MM.1S (cell line): ENCODE measurements at regions not wholly inside any gene's neighbourhood (a gene's known extent, or its start where the extent isn't known, plus 50 kb on each side); places are given as distances from the start of the nearest gene placed in this dataset.

ENCODE experiments used
- DNase-seq: peaks from one replicate; pipeline ENCODE4 v3.0.0-alpha.2; 2015
- H2AFZ ChIP-seq: fragments of 300-600 bp; sonication (generic); 2 replicates; pipeline ENCODE4 v1.6.0; 2016; ENCODE audit warnings: antibody characterized with exemption, low read length
- H3F3A ChIP-seq: fragments of 300-600 bp; sonication (generic); 2 replicates; pipeline ENCODE4 v1.6.1; 2016; ENCODE audit warnings: mild to moderate bottlenecking, antibody characterized with exemption, low read length, moderate library complexity, mixed read lengths; ENCODE audit not compliant: insufficient read depth
- H3K27ac ChIP-seq: fragments of 300-600 bp; sonication (generic); 2 replicates; pipeline ENCODE4 v1.5.1; 2016; ENCODE audit warnings: mild to moderate bottlenecking, low read length
- H3K27me3 ChIP-seq: fragments of 300-600 bp; sonication (generic); replicated peaks from 2 replicates; pipeline ENCODE4 v1.6.0; 2016; ENCODE audit warnings: low read length; ENCODE audit not compliant: insufficient read depth
- H3K36me3 ChIP-seq: fragments of 300-600 bp; sonication (generic); replicated peaks from 2 replicates; pipeline ENCODE4 v1.6.1; 2016; ENCODE audit warnings: mild to moderate bottlenecking, low read length, mixed read lengths; ENCODE audit not compliant: insufficient read depth
- H3K4me1 ChIP-seq: fragments of 300-600 bp; sonication (generic); 2 replicates; pipeline ENCODE4 v1.6.1; 2016; ENCODE audit warnings: low read length, mixed read lengths
- H3K4me2 ChIP-seq: fragments of 300-600 bp; sonication (generic); 2 replicates; pipeline ENCODE4 v1.6.0; 2016; ENCODE audit warnings: low read depth, low read length
- H3K4me3 ChIP-seq: fragments of 300-600 bp; sonication (generic); 2 replicates; pipeline ENCODE4 v1.5.1; 2016; ENCODE audit warnings: low read length, mixed read lengths
- H3K79me2 ChIP-seq: fragments of 300-600 bp; sonication (generic); 2 replicates; pipeline ENCODE4 v1.6.1; 2016; ENCODE audit warnings: mixed run types, low read length, mixed read lengths
- H3K9ac ChIP-seq: fragments of 300-600 bp; sonication (generic); 2 replicates; pipeline ENCODE4 v1.6.1; 2016; ENCODE audit warnings: low read length, mixed read lengths
- H3K9me2 ChIP-seq: fragments of 300-600 bp; sonication (generic); replicated peaks from 2 replicates; pipeline ENCODE4 v1.6.1; 2016; ENCODE audit warnings: mild to moderate bottlenecking, low read length, mixed read lengths; ENCODE audit not compliant: insufficient read depth
- H3K9me3 ChIP-seq: fragments of 300-600 bp; sonication (generic); replicated peaks from 2 replicates; pipeline ENCODE4 v1.6.1; 2016; ENCODE audit warnings: mild to moderate bottlenecking, low read length, mixed read lengths; ENCODE audit not compliant: insufficient read depth
- H4K20me1 ChIP-seq: fragments of 300-600 bp; sonication (generic); 2 replicates; pipeline ENCODE4 v1.6.1; 2016; ENCODE audit warnings: mild to moderate bottlenecking, low read length, moderate library complexity, mixed read lengths; ENCODE audit not compliant: insufficient read depth
- CTCF ChIP-seq: fragments of 300-600 bp; sonication (generic); IDR thresholded peaks from 2 replicates; pipeline ENCODE4 v1.5.1; 2016; ENCODE audit warnings: antibody characterized with exemption, low read length, mixed read lengths
- EZH2 ChIP-seq: fragments of 300-600 bp; sonication (generic); optimal IDR thresholded peaks from 2 replicates; pipeline ENCODE3; 2017; ENCODE audit warnings: low read depth, mild to moderate bottlenecking, antibody characterized with exemption, low read length, mixed read lengths
- EZH2phosphoT487 ChIP-seq: fragments of 300-600 bp; sonication (generic); IDR thresholded peaks from 2 replicates; pipeline ENCODE4 v1.6.1; 2018; ENCODE audit warnings: antibody characterized with exemption, low read length

- Histone ChIP-seq H3K27me3 (no peaks in the 10 kb centered on the region), H2AFZ (no peak overlapping the region), H4K20me1 (no peaks in the 10 kb centered on the region), H3K36me3 (no peaks in the 10 kb centered on the region), H3K9me3 (no peaks in the 10 kb centered on the region), H3K9me2 (no peaks in the 10 kb centered on the region), H3K9ac (no peak overlapping the region), H3K4me2 (no peak overlapping the region), H3K27ac (no peak overlapping the region), H3K4me3 (no peak overlapping the region), H3K79me2 (no peaks in the 10 kb centered on the region), H3F3A (no peaks in the 10 kb centered on the region), H3K4me1 (no peaks in the 10 kb centered on the region)
- TF ChIP-seq EZH2phosphoT487 (no peak), CTCF (no peak), EZH2 (no peak)
- no peak for DNase-seq
These were observed 863.5 kb downstream of the KCNJ2 start for GRCh38 chr17:71032746-71033273.

- H2AFZ ChIP-seq = no peak overlapping the region
- DNase-seq = no peak
- H3K9me2 ChIP-seq = no peaks in the 10 kb centered on the region
- no peak overlapping the region for H3K4me3 ChIP-seq
- TF ChIP-seq CTCF (no peak), EZH2 (no peak), EZH2phosphoT487 (no peak)
- H3K27me3 ChIP-seq = no peaks in the 10 kb centered on the region
- H3K9ac ChIP-seq = no peak overlapping the region
- no peaks in the 10 kb centered on the region for H3K9me3 ChIP-seq
- no peaks in the 10 kb centered on the region for H3K79me2 ChIP-seq
- no peaks in the 10 kb centered on the region for H3K36me3 ChIP-seq
- no peaks in the 10 kb centered on the region for H3K4me1 ChIP-seq
- H3K4me2 ChIP-seq = no peak overlapping the region
- no peaks in the 10 kb centered on the region for H3F3A ChIP-seq
- no peaks in the 10 kb centered on the region for H4K20me1 ChIP-seq
- no peak overlapping the region for H3K27ac ChIP-seq
These were observed 864.0 kb downstream of the KCNJ2 start for GRCh38 chr17:71033336-71033735.

GRCh38 chr17:71035226-71035625 lies 865.9 kb downstream of the KCNJ2 start:
- no peaks in the 10 kb centered on the region for H3K79me2 ChIP-seq
- no peak for TF ChIP-seq CTCF
- no peak for TF ChIP-seq EZH2phosphoT487
- no peak for TF ChIP-seq EZH2
- H3F3A ChIP-seq = no peaks in the 10 kb centered on the region
- H3K9ac ChIP-seq = no peak overlapping the region
- H3K9me2 ChIP-seq = no peaks in the 10 kb centered on the region
- H3K4me3 ChIP-seq = no peak overlapping the region
- no peaks in the 10 kb centered on the region for H3K36me3 ChIP-seq
- no peak overlapping the region for H3K27ac ChIP-seq
- H3K4me2 ChIP-seq = no peak overlapping the region
- H3K4me1 ChIP-seq = no peaks in the 10 kb centered on the region
- no peak overlapping the region for H2AFZ ChIP-seq
- H4K20me1 ChIP-seq = no peaks in the 10 kb centered on the region
- DNase-seq = no peak
- no peaks in the 10 kb centered on the region for H3K27me3 ChIP-seq
- no peaks in the 10 kb centered on the region for H3K9me3 ChIP-seq
